A549 (cell line): ENCODE measurements at regions not wholly inside any gene's neighbourhood (a gene's known extent, or its start where the extent isn't known, plus 50 kb on each side); places are given as distances from the start of the nearest gene placed in this dataset.

Source experiments
- ATAC-seq, 2 experiments: fragments of 200-7000 bp in 1 of 2; fragments of >200 bp in 1 of 2; cut with Nextera tagmentation in 1 of 2; cut with Tn5 transposase in 1 of 2; 3 replicates each; pipeline versions ENCODE4 v1.8.0 to v1.9.1; 2018 to 2020; ENCODE audit warnings: mild to moderate bottlenecking in 1 of 2, moderate library complexity in 1 of 2
- CTCF ChIA-PET: fragments of 300-600 bp; sonication (Branson Sonifier 250); formaldehyde crosslinking; extraction: SDS; loops from one replicate; lab custom pipeline; 2021; ENCODE audit warnings: antibody characterized with exemption, inconsistent platforms; lab: Yijun Ruan, JAX
- POLR2A ChIA-PET: fragments of 350-600 bp; formaldehyde crosslinking; extraction: SDS; loops from one replicate; lab custom pipeline; 2021; ENCODE audit warnings: antibody characterized with exemption, inconsistent platforms; lab: Yijun Ruan, JAX
- DNase-seq, 2 experiments: peaks; one replicate each; pipeline versions ENCODE4 v3.0.0 to v3.0.0-alpha.2; 2011 to 2016; ENCODE audit warnings: low read depth in 1 of 2, low spot score in 1 of 2
- FAIRE-seq: peaks from 2 replicates; lab custom pipeline; 2011; peaks lifted over from hg19 to GRCh38; lab: Jason Lieb, UNC
- H3K27ac ChIP-seq, 2 experiments: fragments of >200 bp; sonication (Bioruptor Twin); formaldehyde crosslinking; 3 replicates each; pipeline ENCODE4 v1.5.1; 2016 to 2017
- H3K4me1 ChIP-seq: fragments of >200 bp; sonication (Bioruptor Twin); formaldehyde crosslinking; 3 replicates; pipeline ENCODE4 v1.6.1; 2016
- H3K4me2 ChIP-seq: fragments of >200 bp; sonication (Bioruptor Twin); formaldehyde crosslinking; 3 replicates; pipeline ENCODE4 v1.6.1; 2016
- H3K4me3 ChIP-seq: fragments of >200 bp; sonication (Bioruptor Twin); formaldehyde crosslinking; 3 replicates; pipeline ENCODE4 v1.5.1; 2016
- H3K9me3 ChIP-seq: fragments of >200 bp; sonication (Bioruptor Twin); formaldehyde crosslinking; 3 replicates; pipeline ENCODE4 v1.6.1; 2016
- BHLHE40 ChIP-seq: IDR thresholded peaks from 2 replicates; pipeline ENCODE4 v1.6.1; 2012; ENCODE audit warnings: low read depth, low read length, inconsistent platforms
- CBX2 ChIP-seq: fragments of 200-600 bp; sonication (generic); IDR thresholded peaks from 2 replicates; pipeline ENCODE4 v1.6.1; 2016; ENCODE audit warnings: low read depth, mild to moderate bottlenecking, borderline replicate concordance
- CTCF ChIP-seq: fragments of >200 bp; sonication (Bioruptor Twin); formaldehyde crosslinking; IDR thresholded peaks from 3 replicates; pipeline ENCODE4 v1.5.1; 2016
- E2F6 ChIP-seq: IDR thresholded peaks from 2 replicates; pipeline ENCODE4 v1.6.1; 2012; ENCODE audit warnings: low read depth, borderline replicate concordance
- EHF ChIP-seq: fragments of 250-450 bp; sonication (Bioruptor Pico); IDR thresholded peaks from 2 replicates; pipeline ENCODE4 v1.5.0; 2020; ENCODE audit warnings: mild to moderate bottlenecking
- EHMT2 ChIP-seq: fragments of 200-600 bp; sonication (generic); IDR thresholded peaks from 2 replicates; pipeline ENCODE4 v1.6.1; 2016; ENCODE audit warnings: antibody characterized with exemption, low read depth, mild to moderate bottlenecking, moderate library complexity
- EP300 ChIP-seq, 2 experiments: fragments of >200 bp; sonication (Bioruptor Twin); formaldehyde crosslinking; IDR thresholded peaks; 2 replicates in 1 of 2; 3 replicates in 1 of 2; pipeline ENCODE4 v1.6.1; 2016 to 2017
- FOSL2 ChIP-seq, 2 experiments: fragments of 450-650 bp in 1 of 2; fragments of >200 bp in 1 of 2; sonication (Bioruptor Twin) in 1 of 2; formaldehyde crosslinking; IDR thresholded peaks; 2 replicates each; pipeline versions ENCODE4 v1.5.0 to v1.6.1; 2016 to 2020; ENCODE audit warnings: mild to moderate bottlenecking in 1 of 2, moderate library complexity in 1 of 2
- FOXS1 ChIP-seq: fragments of 250-450 bp; sonication (Bioruptor Pico); IDR thresholded peaks from 2 replicates; pipeline ENCODE4 v1.5.0; 2020; ENCODE audit warnings: mild to moderate bottlenecking, moderate library complexity
- GATA3 ChIP-seq: IDR thresholded peaks from 2 replicates; pipeline ENCODE4 v1.6.1; 2012; ENCODE audit warnings: borderline replicate concordance
- HES2 ChIP-seq: fragments of >200 bp; sonication (Bioruptor Twin); formaldehyde crosslinking; IDR thresholded peaks from 2 replicates; pipeline ENCODE4 v1.6.1; 2016
- JUN ChIP-seq, 2 experiments: fragments of >200 bp; sonication (Bioruptor Twin); formaldehyde crosslinking; IDR thresholded peaks; 2 replicates in 1 of 2; 3 replicates in 1 of 2; pipeline ENCODE4 v1.6.1; 2016 to 2017
- MAFK ChIP-seq: fragments of 450-650 bp; IDR thresholded peaks from 2 replicates; pipeline ENCODE4 v1.6.1; 2014; ENCODE audit not compliant: partially characterized antibody
- MYC ChIP-seq: IDR thresholded peaks from 2 replicates; pipeline ENCODE4 v1.6.1; 2012; ENCODE audit warnings: mild to moderate bottlenecking, inconsistent platforms, low read length, improper control_type of control experiment, borderline replicate concordance
- PBX3 ChIP-seq: IDR thresholded peaks from 2 replicates; pipeline ENCODE4 v1.6.1; 2012
- POLR2A ChIP-seq: IDR thresholded peaks from 2 replicates; pipeline ENCODE4 v1.6.1; 2012; ENCODE audit warnings: mild to moderate bottlenecking, low read length
- POLR2AphosphoS2 ChIP-seq: conservative IDR thresholded peaks from 2 replicates; pipeline ENCODE4 v1.6.1; 2012; ENCODE audit warnings: low read length, improper control_type of control experiment, inconsistent platforms
- REST ChIP-seq: fragments of 200-600 bp; sonication (generic); IDR thresholded peaks from 2 replicates; pipeline ENCODE4 v1.6.1; 2016; ENCODE audit warnings: antibody characterized with exemption, mild to moderate bottlenecking, moderate library complexity
- ZSCAN20 ChIP-seq: fragments of 250-450 bp; sonication (Bioruptor Pico); IDR thresholded peaks from 2 replicates; pipeline ENCODE4 v1.8.0; 2022; ENCODE audit warnings: mild to moderate bottlenecking, moderate library complexity
- whole genome bisulfite sequencing: methylation state at CpG from one replicate; pipeline ENCODE4 v1.1.6; 2017; ENCODE audit errors: missing lambda C conversion rate; 5-methylcytosine and 5-hydroxymethylcytosine counted together

GRCh38 chr5:143892908-143893307, 80.9 kb downstream of the HMHB1 start:
- ATAC-seq = no peak
- POLR2A ChIA-PET = no interaction called here

More at GRCh38 chr5:143892908-143893307, 80.9 kb downstream of the HMHB1 start:
- no peaks in the 10 kb centered on the region for H3K9me3 ChIP-seq
- H3K4me1 ChIP-seq = peaks cover 16% of the 10 kb centered on the region; the same call in 2 of the 3 replicates
- no peak overlapping the region for H3K4me2 ChIP-seq
- no peak overlapping the region for H3K4me3 ChIP-seq
- no peak overlapping the region for H3K27ac ChIP-seq
- 78% methylated on average over 2 of the region's 2 CpGs for WGBS
- CTCF ChIA-PET = interaction anchor here (1.6 kb wide), 1 partner anchor 13 kb away, joined by 3 read pairs; no protein-coding TSS in a partner anchor
- FAIRE-seq (no peak), DNase-seq (no peak)
- TF ChIP-seq FOSL2 (IDR thresholded peaks at IDR 0.05) = no peak
- no peak for TF ChIP-seq FOSL2 (CRISPR knock-in tag; IDR thresholded peaks at IDR 0.05)
- TF ChIP-seq POLR2A = no peak
- TF ChIP-seq E2F6 = no peak
- TF ChIP-seq HES2 = no peak
- no peak for TF ChIP-seq EP300 (IDR thresholded peaks at IDR 0.05)
- no peak for TF ChIP-seq CBX2
- no peak for TF ChIP-seq PBX3
- no peak for TF ChIP-seq GATA3
- no peak for TF ChIP-seq BHLHE40
- no peak for TF ChIP-seq CTCF
- no peak for TF ChIP-seq REST
- TF ChIP-seq POLR2AphosphoS2 = no peak
- TF ChIP-seq FOXS1 (CRISPR knock-in tag) = no peak
- no peak for TF ChIP-seq JUN (IDR thresholded peaks at IDR 0.05)
- no peak for TF ChIP-seq ZSCAN20 (CRISPR knock-in tag)
- TF ChIP-seq MYC = no peak
- TF ChIP-seq EHMT2 = no peak
- TF ChIP-seq EHF (CRISPR knock-in tag) = no peak
- no peak for TF ChIP-seq MAFK
